Tibial nerve (tissue), 4 donors: ENCODE measurements at regions not wholly inside any gene's neighbourhood (a gene's known extent, or its start where the extent isn't known, plus 50 kb on each side); places are given as distances from the start of the nearest gene placed in this dataset.

Source experiments
- CTCF ChIP-seq, 5 experiments: fragments of 200-600 bp in 3 of 5; fragments of 450-650 bp in 2 of 5; sonication (generic) in 3 of 5; IDR thresholded peaks; one replicate each; pipeline ENCODE4 v1.5.1; 2016 to 2019; ENCODE audit warnings: antibody characterized with exemption in 5 of 5, mild to moderate bottlenecking in 3 of 5, moderate library complexity in 2 of 5
- EP300 ChIP-seq, 2 donors: sonication (generic); formaldehyde crosslinking; IDR thresholded peaks; one replicate each; pipeline ENCODE4 v1.6.1; 2017; ENCODE audit warnings: antibody characterized with exemption in 2 of 2, mild to moderate bottlenecking in 1 of 2
- POLR2A ChIP-seq, 2 donors: fragments of 450-650 bp; IDR thresholded peaks; one replicate each; pipeline ENCODE4 v1.6.1; 2017; ENCODE audit warnings: antibody characterized with exemption in 2 of 2, mild to moderate bottlenecking in 2 of 2, moderate library complexity in 2 of 2

- TF ChIP-seq CTCF (IDR thresholded peaks at IDR 0.05) (no peak), POLR2A (IDR thresholded peaks at IDR 0.05) (no peak), EP300 (IDR thresholded peaks at IDR 0.05) (no peak)
These were observed 218.3 kb upstream of the NRIP1 start for GRCh38 chr21:15283138-15283537.
